ENCODE measurements at regions not wholly inside any gene's neighbourhood (a gene's known extent, or its start where the extent isn't known, plus 50 kb on each side); places are given as distances from the start of the nearest gene placed in this dataset.
"Not testable (repeated sequence)": the region's sequence is repeated elsewhere in the genome, so short reads cannot be mapped to it uniquely, and the experiment has no call there.

GRCh38 chr15:93932164-93932776, 299.1 kb upstream of the MCTP2 start:
- Histone ChIP-seq H3K27me3 (ENCODE audit: control insufficient read depth, insufficient read depth, low read length) (no peaks in the 10 kb centered on the region), H3K4me3 (ENCODE audit: low read depth, low read length) (no peak overlapping the region), H3K36me3 (ENCODE audit: control insufficient read depth, insufficient read depth, low read length) (no peaks in the 10 kb centered on the region)
- POLR2A ChIA-PET: no interaction called here
- no peak for TF ChIP-seq CTCF (IDR thresholded peaks at IDR 0.05; ENCODE audit: insufficient read depth, low read depth, low read length)
- CTCF ChIA-PET: no interaction called here
- no peak for DNase-seq (ENCODE audit: low read depth)

GRCh38 chr15:93929375-93930094, 301.8 kb upstream of the MCTP2 start:
- H3K27me3 ChIP-seq (ENCODE audit: control insufficient read depth, insufficient read depth, low read length): no peaks in the 10 kb centered on the region
- POLR2A ChIA-PET: no interaction called here
- H3K4me3 ChIP-seq (ENCODE audit: low read depth, low read length): no peak overlapping the region
- H3K36me3 ChIP-seq (ENCODE audit: control insufficient read depth, insufficient read depth, low read length): no peaks in the 10 kb centered on the region
- TF ChIP-seq CTCF (IDR thresholded peaks at IDR 0.05; ENCODE audit: insufficient read depth, low read depth, low read length): no peak
- DNase-seq (ENCODE audit: low read depth): peak; percentile 41
- CTCF ChIA-PET: interaction anchor here (1.1 to 1.6 kb wide), 3 partner anchors 9 to 61 kb away, joined by 3 read pairs; no protein-coding TSS in a partner anchor

GRCh38 chr15:93920204-93920603, 311.2 kb upstream of the MCTP2 start:
- TF ChIP-seq CTCF (IDR thresholded peaks at IDR 0.05; ENCODE audit: insufficient read depth, low read depth, low read length): no peak
- no peak for DNase-seq (ENCODE audit: low read depth)
- ChIA-PET CTCF (interaction anchor here (1.3 to 1.4 kb wide), 2 partner anchors 8 to 13 kb away, joined by 3 read pairs; no protein-coding TSS in a partner anchor), POLR2A (no interaction called here)
- no peak overlapping the region for H3K4me3 ChIP-seq (ENCODE audit: low read depth, low read length)
- H3K27me3 ChIP-seq (ENCODE audit: control insufficient read depth, insufficient read depth, low read length): no peaks in the 10 kb centered on the region
- H3K36me3 ChIP-seq (ENCODE audit: control insufficient read depth, insufficient read depth, low read length): no peaks in the 10 kb centered on the region

- POLR2A ChIA-PET; CTCF ChIA-PET; DNase-seq (ENCODE audit: low read depth); H3K36me3 ChIP-seq (ENCODE audit: control insufficient read depth, insufficient read depth, low read length); H3K27me3 ChIP-seq (ENCODE audit: control insufficient read depth, insufficient read depth, low read length); H3K4me3 ChIP-seq (ENCODE audit: low read depth, low read length): not testable (repeated sequence)
Measured at GRCh38 chr15:93918801-93919200, 312.6 kb upstream of the MCTP2 start.

GRCh38 chr15:93917181-93917580, 314.2 kb upstream of the MCTP2 start:
- Histone ChIP-seq H3K36me3 (ENCODE audit: control insufficient read depth, insufficient read depth, low read length) (no peaks in the 10 kb centered on the region), H3K4me3 (ENCODE audit: low read depth, low read length) (no peak overlapping the region), H3K27me3 (ENCODE audit: control insufficient read depth, insufficient read depth, low read length) (no peaks in the 10 kb centered on the region)
- ChIA-PET CTCF (no interaction called here), POLR2A (no interaction called here)
- no peak for TF ChIP-seq CTCF (IDR thresholded peaks at IDR 0.05; ENCODE audit: insufficient read depth, low read depth, low read length)
- DNase-seq (ENCODE audit: low read depth): no peak

Measured in BJ (cell line).